Fibroblast of skin of scalp (primary cell): ENCODE measurements at regions not wholly inside any gene's neighbourhood (a gene's known extent, or its start where the extent isn't known, plus 50 kb on each side); places are given as distances from the start of the nearest gene placed in this dataset.

Experiments used
- DNase-seq: peaks from one replicate; pipeline ENCODE4 v3.0.0-alpha.2; 2013

DNA sequence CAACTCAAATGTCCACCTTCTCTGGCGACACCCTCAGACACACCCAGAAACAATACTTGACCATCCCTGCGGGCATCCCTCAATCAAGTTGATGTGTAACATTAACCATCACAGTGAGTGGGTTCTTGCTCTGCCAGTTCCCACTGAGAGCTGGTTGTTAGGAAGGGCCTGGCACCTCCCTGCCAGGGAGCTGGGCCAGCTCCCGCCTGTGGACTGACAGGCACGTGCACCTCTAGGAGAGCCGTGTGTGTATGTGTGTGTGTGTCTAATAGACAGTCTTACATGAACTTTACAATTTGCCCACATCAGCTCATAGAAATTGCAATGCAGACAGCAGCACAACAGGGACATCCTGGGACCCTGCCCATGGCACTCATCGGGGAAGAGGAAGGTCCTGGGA, 298.7 kb downstream of the SHANK2 start:
- DNase-seq = no peak

DNA sequence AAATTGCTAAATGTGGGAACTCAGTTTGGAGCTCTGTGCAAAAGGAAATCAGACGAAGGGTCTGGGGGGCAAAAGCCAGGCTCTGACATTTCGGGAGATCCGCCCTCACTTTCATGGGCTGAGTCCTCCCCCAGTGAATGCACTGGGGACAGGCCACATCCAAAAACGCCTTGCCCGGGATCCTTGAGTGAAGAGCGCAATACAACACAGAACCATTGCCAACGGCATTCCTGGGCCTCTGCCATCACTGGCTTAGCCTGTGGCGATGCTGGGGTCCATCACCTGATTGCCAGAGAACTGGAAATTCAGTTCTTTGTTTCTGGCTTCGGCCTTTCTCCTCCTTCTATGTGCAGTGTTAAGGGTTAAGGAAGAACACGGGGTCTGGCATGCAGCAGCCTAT, 297.9 kb downstream of the SHANK2 start:
- DNase-seq = no peak
